Skeletal muscle tissue (tissue), 3 donors: ENCODE measurements at regions not wholly inside any gene's neighbourhood (a gene's known extent, or its start where the extent isn't known, plus 50 kb on each side); places are given as distances from the start of the nearest gene placed in this dataset.
"Not testable (repeated sequence)": the region's sequence is repeated elsewhere in the genome, so short reads cannot be mapped to it uniquely, and the experiment has no call there.

Experiments
- H3K27ac ChIP-seq: one replicate; pipeline ENCODE4 v1.7.0; 2013; ENCODE audit warnings: mild to moderate bottlenecking, low read depth, low read length, inconsistent platforms
- H3K27me3 ChIP-seq, 3 donors: one replicate each; pipeline ENCODE4 v1.7.0; 2013; ENCODE audit warnings: low read length in 3 of 3; ENCODE audit not compliant: control insufficient read depth in 3 of 3, insufficient read depth in 3 of 3
- H3K36me3 ChIP-seq, 3 donors: one replicate each; pipeline ENCODE4 v1.7.0; 2013; ENCODE audit warnings: low read length in 3 of 3; ENCODE audit not compliant: control insufficient read depth in 3 of 3, insufficient read depth in 3 of 3
- H3K4me1 ChIP-seq, 3 donors: one replicate each; pipeline ENCODE4 v1.7.0; 2013; ENCODE audit warnings: low read length in 3 of 3, mild to moderate bottlenecking in 3 of 3; ENCODE audit not compliant: control insufficient read depth in 3 of 3, insufficient read depth in 3 of 3
- H3K4me3 ChIP-seq, 3 donors: one replicate each; pipeline ENCODE4 v1.7.0; 2013; ENCODE audit warnings: low read length in 3 of 3
- H3K9ac ChIP-seq, 3 donors: one replicate each; pipeline ENCODE4 v1.7.0; 2013; ENCODE audit warnings: low read length in 3 of 3, mild to moderate bottlenecking in 3 of 3, moderate library complexity in 2 of 3, low read depth in 1 of 3
- H3K9me3 ChIP-seq, 3 donors: one replicate each; pipeline ENCODE4 v1.7.0; 2013; ENCODE audit warnings: low read length in 3 of 3; ENCODE audit not compliant: control insufficient read depth in 3 of 3
- donor health status: Osteomylitis.

DNA sequence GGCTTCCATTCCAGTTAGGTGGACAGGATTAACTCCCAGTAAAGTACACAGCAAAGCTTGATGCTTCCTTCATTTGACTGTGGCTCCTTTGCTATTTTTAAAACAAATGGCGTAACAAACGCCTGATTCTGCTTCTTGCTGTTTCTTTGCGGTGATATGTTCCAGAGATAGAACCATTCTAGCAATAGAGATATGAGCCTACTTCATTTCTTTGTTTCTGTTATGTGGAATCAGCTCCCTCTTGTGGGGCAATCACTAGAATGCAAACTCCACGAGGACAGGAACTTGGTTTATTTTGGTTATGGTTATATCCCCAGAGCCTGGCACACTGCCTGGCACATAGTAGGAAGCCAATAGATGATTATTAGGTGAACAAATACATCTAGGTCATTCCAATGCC lies 122.6 kb upstream of the SLC6A11 start:
- peaks cover 0 to 8% (median 3%) of the 10 kb centered on the region in 3 donors for H3K4me1 ChIP-seq
- H3K27ac ChIP-seq, result no peak overlapping the region
- peak overlapping the region in 1 of 3 donors; percentile 33 for H3K9ac ChIP-seq
- no peaks in the 10 kb centered on the region for H3K27me3 ChIP-seq
- H3K36me3 ChIP-seq, result no peaks in the 10 kb centered on the region
- H3K9me3 ChIP-seq, result no peaks in the 10 kb centered on the region
- no peak overlapping the region for H3K4me3 ChIP-seq

DNA sequence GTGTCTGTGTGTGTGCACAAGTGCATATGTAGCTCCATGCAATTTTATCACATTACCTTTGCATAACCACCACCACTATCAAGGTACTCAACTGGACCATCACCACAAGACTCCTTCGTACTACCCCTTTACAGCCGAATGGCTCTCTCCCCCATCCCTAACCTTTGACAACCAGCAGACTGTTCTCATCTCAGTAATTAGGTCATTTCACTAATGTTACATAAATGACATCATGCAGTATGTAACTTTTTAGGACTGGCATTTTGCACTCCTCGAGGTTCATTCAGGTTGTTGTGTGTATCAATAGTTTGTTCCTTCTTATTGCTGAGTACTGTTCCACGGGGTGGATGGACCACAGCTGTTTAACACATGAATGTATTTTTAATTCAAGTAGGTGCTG lies 121.8 kb upstream of the SLC6A11 start:
- no peak overlapping the region for H3K9ac ChIP-seq
- no peaks in the 10 kb centered on the region for H3K36me3 ChIP-seq
- H3K27ac ChIP-seq, result no peak overlapping the region
- H3K4me3 ChIP-seq, result no peak overlapping the region
- H3K27me3 ChIP-seq, result no peaks in the 10 kb centered on the region
- H3K9me3 ChIP-seq, result no peaks in the 10 kb centered on the region
- H3K4me1 ChIP-seq, result peaks cover 0 to 8% (median 3%) of the 10 kb centered on the region in 3 donors

- not testable (repeated sequence) for H3K4me3 ChIP-seq, H3K36me3 ChIP-seq, H3K27ac ChIP-seq, H3K9me3 ChIP-seq, H3K4me1 ChIP-seq, H3K9ac ChIP-seq, H3K27me3 ChIP-seq
Measured at GRCh38 chr3:10695186-10695585, 120.8 kb upstream of the SLC6A11 start.

DNA sequence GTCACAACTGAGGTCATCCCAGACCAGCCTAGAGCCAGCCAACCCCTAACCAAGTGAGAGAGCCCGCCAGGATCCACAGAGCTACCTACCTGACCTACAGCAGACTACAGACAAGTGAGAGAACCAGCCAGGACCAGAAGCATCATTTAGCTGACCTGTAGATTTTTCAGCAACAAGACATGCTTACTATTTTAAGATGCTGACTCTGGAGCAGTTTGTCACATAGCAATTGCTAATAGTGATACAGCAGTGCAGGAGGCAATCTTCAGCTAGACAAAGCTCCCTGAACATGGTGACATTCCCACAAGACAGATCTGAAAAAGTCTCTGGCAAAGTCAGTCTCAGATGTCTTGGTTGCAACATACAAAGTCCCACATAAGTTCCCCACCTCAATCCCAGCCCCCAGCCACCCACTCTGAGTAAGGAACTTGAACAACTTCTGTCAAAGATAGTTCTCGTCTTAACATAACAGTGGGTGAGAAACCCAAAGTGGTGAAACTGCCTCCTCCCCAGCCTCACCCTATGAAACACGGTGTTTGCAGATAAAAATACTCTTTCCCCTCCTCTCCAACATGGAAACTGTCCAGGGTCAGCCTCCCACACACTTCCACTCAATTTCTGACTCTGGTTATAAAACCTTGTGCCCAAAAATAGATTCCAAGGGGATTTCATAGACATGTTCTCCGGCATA lies 120.3 kb upstream of the SLC6A11 start:
- Histone ChIP-seq H3K27me3 (no peaks in the 10 kb centered on the region), H3K9me3 (no peaks in the 10 kb centered on the region), H3K9ac (no peak overlapping the region), H3K4me1 (peaks cover 0 to 8% (median 3%) of the 10 kb centered on the region in 3 donors), H3K27ac (no peak overlapping the region), H3K36me3 (no peaks in the 10 kb centered on the region), H3K4me3 (no peak overlapping the region)

DNA sequence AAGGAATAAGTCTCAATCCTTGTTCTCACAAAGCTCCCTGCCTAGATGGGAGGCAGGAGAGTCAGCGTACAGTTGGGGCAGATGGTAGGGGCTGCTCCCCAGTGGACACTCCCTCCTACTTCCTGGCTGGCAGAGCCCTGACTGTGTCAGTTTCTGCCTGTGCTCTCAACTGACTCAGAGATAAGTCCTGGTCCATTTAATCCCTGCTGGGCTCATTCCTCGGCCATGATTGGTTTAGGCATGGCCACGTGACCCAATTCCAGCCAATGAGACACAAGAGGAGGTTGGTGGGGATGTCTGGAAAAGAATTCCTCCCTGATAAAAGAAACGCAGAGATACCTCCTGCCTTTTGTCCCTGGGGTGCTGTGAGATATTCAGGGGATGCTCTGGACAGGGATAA lies 118.1 kb upstream of the SLC6A11 start:
- Histone ChIP-seq H3K4me1 (peaks cover 0 to 10% (median 3%) of the 10 kb centered on the region in 3 donors), H3K27me3 (peaks cover 0 to 5% (median 4%) of the 10 kb centered on the region in 3 donors), H3K9me3 (no peaks in the 10 kb centered on the region), H3K27ac (no peak overlapping the region), H3K4me3 (no peak overlapping the region), H3K36me3 (no peaks in the 10 kb centered on the region), H3K9ac (no peak overlapping the region)

DNA sequence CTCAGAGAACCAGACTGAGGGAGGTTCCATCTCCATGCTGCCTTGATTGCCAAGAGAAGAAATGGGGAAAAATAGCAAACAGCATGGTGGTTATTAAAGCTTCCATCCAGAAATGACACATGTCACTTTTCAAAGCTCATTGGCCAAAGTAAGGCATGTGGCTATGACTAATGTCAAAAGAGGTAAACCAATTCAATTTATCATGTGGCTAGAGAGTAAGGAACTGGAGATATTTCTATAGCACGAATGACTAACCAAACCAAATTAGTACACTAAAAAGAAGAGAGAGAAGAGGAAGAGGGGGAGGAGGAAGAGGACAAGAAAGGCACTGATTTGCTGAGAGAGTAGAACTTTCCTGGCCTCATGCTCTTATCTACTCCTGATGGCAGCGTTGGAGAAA lies 115.2 kb upstream of the SLC6A11 start:
- Histone ChIP-seq H3K4me3 (no peak overlapping the region), H3K27ac (no peak overlapping the region), H3K27me3 (peaks cover 10 to 21% (median 20%) of the 10 kb centered on the region in 3 donors), H3K4me1 (peaks cover 0 to 9% (median 0%) of the 10 kb centered on the region in 3 donors), H3K9me3 (no peaks in the 10 kb centered on the region), H3K9ac (no peak overlapping the region), H3K36me3 (no peaks in the 10 kb centered on the region)

DNA sequence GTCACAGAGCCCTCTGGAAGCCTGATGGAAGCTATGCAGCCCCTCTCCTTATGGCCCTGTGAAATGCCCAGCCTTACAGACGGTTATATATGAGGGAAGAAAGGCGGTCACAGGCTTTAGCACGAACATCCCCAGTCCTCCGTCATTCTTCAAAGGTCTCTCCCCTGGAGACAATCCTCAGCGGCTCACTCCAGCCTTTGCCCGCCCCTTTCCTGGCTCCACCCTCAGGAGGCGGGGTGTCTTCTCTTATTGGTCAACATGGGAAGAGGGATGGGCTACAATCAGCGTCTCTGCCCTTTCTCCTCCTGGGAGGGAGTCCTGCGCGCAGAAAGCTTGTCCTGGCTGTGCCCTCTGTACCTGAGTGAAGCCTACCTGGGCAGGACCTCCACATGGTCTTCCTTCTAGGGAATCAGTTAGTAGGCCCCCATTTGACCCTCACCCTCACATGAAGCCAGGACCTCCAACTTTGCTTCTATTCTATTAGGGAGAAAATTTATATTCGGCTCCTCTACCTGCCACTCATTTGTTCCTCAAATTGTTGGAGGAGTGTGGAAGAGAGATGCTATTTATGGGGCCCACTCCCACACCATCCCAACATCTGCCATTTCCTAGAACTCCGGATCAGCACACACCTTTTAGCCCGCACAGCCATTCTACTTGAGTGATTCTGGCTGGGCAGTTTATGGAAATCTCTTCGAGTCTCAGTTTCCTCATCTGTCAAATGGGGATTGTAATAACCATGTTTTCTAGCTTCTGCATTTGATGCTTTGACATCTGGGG lies 112.9 kb upstream of the SLC6A11 start:
- H3K9me3 ChIP-seq, result no peaks in the 10 kb centered on the region
- H3K4me3 ChIP-seq, result no peak overlapping the region
- peaks cover 0 to 7% (median 4%) of the 10 kb centered on the region in 3 donors for H3K4me1 ChIP-seq
- no peak overlapping the region for H3K9ac ChIP-seq
- no peaks in the 10 kb centered on the region for H3K36me3 ChIP-seq
- peaks cover 27 to 37% (median 37%) of the 10 kb centered on the region in 3 donors for H3K27me3 ChIP-seq
- no peak overlapping the region for H3K27ac ChIP-seq

- no peaks in the 10 kb centered on the region for H3K36me3 ChIP-seq
- no peak overlapping the region for H3K4me3 ChIP-seq
- H3K27ac ChIP-seq, result no peak overlapping the region
- peaks cover 29 to 43% (median 38%) of the 10 kb centered on the region in 3 donors for H3K27me3 ChIP-seq
- no peaks in the 10 kb centered on the region for H3K9me3 ChIP-seq
- peaks cover 0 to 7% (median 4%) of the 10 kb centered on the region in 3 donors for H3K4me1 ChIP-seq
- no peak overlapping the region for H3K9ac ChIP-seq
Measured at GRCh38 chr3:10703875-10704274, 112.2 kb upstream of the SLC6A11 start.

DNA sequence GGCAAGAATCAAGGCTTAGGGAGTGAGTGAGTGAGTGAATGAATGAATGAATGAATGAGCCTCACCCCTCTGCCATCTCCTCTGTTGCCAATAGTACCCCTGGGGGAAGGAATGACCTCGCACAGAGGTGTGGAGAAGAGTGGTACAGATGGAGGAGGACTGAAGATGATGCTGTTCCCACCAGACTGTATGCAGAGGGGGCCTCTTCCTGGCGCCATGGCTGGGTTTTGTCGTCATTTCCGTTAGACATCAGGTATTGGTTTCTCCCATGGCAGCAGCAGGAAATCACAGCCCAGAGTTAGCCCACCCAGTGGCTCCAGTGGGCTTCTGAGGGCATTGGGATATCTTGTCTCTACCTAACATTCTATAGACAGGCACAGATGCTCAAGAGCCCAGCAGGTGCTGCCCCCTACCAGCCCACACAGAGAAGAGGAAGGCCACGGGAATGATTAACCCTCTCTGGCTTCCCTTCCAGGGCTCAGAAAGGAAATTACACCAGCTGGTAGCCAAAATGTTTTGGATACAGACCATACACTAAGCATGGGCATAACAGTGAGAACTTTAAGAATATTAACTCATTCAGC lies 109.8 kb upstream of the SLC6A11 start:
- Histone ChIP-seq H3K9ac (no peak overlapping the region), H3K27ac (no peak overlapping the region), H3K4me1 (peaks cover 0 to 7% (median 4%) of the 10 kb centered on the region in 3 donors), H3K9me3 (no peaks in the 10 kb centered on the region), H3K27me3 (peaks cover 39 to 53% (median 43%) of the 10 kb centered on the region in 3 donors), H3K36me3 (no peaks in the 10 kb centered on the region), H3K4me3 (no peak overlapping the region)
